GM20000 (cell line): ENCODE measurements at regions not wholly inside any gene's neighbourhood (a gene's known extent, or its start where the extent isn't known, plus 50 kb on each side); places are given as distances from the start of the nearest gene placed in this dataset.

ENCODE experiments used
- DNase-seq: peaks from one replicate; pipeline ENCODE4 v3.0.0; 2012; ENCODE audit warnings: low spot score
- CTCF ChIP-seq: IDR thresholded peaks from 2 replicates; pipeline ENCODE4 v1.5.1; 2012; ENCODE audit warnings: mild to moderate bottlenecking, control low read depth; ENCODE audit errors: extremely low read depth, missing control alignments

GRCh38 chr5:87877495-87877894, 391.1 kb downstream of the TMEM161B start:
- no peak for TF ChIP-seq CTCF
- DNase-seq: no peak

GRCh38 chr5:87877023-87877422, 391.6 kb downstream of the TMEM161B start:
- no peak for DNase-seq
- no peak for TF ChIP-seq CTCF

- TF ChIP-seq CTCF: no peak
- no peak for DNase-seq
Measured at GRCh38 chr5:87876616-87877015, 392.0 kb downstream of the TMEM161B start.

- DNase-seq: no peak
- TF ChIP-seq CTCF: no peak
Measured at GRCh38 chr5:87872986-87873385, 395.7 kb downstream of the TMEM161B start.

- DNase-seq: no peak
- TF ChIP-seq CTCF: no peak
Measured at GRCh38 chr5:87868792-87869191, 399.9 kb downstream of the TMEM161B start.

GRCh38 chr5:87867281-87867680, 401.4 kb downstream of the TMEM161B start:
- TF ChIP-seq CTCF: no peak
- no peak for DNase-seq

GRCh38 chr5:87853541-87853940, 415.1 kb downstream of the TMEM161B start:
- no peak for DNase-seq
- TF ChIP-seq CTCF: no peak
